ENCODE measurements at regions not wholly inside any gene's neighbourhood (a gene's known extent, or its start where the extent isn't known, plus 50 kb on each side); places are given as distances from the start of the nearest gene placed in this dataset.

DNA sequence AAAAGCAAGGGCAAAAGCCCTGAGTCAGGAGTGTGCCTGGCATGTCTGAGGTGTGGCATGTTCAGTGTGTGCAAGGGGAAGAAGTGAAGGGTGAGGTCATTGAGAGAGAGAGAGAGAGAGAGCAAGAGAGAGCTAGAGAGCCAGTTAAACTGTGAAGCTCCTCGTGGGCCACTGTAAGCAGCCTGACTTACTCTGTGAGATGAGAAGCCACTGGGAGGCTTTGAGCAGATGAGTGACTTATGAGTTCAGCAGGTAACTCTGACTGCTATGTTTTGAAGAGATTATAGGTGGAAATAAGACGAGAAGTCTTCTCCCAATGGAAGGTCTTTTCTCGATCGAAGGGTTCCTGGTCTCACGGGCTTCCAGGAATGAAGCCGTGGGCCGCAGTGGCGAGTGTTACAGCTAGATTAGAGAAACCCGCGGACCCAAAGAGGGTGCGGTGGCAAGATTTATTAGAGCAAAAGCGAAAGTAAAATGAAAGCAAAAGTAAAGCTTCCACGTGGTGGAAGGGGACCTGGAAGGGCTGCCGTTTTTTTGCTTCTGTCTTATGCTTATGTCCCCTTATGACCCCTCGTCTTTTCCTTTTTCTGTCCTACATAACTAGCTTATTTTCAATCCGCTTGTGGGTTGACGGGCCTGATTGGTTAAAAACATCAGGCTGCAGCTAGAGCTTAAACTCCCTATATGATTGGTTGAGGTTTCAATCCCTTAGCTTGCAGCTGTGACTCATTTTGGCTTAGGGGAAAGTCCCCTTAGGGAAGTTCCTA is 323.1 kb upstream of the FAM78B start (continued):
- TF ChIP-seq, protein P1, sequence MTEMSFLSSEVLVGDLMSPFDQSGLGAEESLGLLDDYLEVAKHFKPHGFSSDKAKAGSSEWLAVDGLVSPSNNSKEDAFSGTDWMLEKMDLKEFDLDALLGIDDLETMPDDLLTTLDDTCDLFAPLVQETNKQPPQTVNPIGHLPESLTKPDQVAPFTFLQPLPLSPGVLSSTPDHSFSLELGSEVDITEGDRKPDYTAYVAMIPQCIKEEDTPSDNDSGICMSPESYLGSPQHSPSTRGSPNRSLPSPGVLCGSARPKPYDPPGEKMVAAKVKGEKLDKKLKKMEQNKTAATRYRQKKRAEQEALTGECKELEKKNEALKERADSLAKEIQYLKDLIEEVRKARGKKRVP (CRISPR knock-in tag; IDR thresholded peaks at IDR 0.05): no peak
- TF ChIP-seq POGZ (CRISPR knock-in tag; IDR thresholded peaks at IDR 0.05) (peak; percentile 32), ELF1 (CRISPR knock-in tag; IDR thresholded peaks at IDR 0.05) (0 out of 2 replicates have a peak, but pooled peaks have one; percentile 15), IRF2 (CRISPR knock-in tag; IDR thresholded peaks at IDR 0.05) (peak; percentile 81), ZNF674 (CRISPR knock-in tag; IDR thresholded peaks at IDR 0.05; ENCODE audit: low read depth) (no peak), ATF7 (IDR thresholded peaks at IDR 0.05) (peak; percentile 39; the same call in 1 of the 2 replicates), ATF7 (CRISPR knock-in tag; IDR thresholded peaks at IDR 0.05) (no peak), FOSL1 (CRISPR knock-in tag; IDR thresholded peaks at IDR 0.05; ENCODE audit: borderline replicate concordance) (no peak), MAFK (conservative IDR thresholded peaks at IDR 0.05 in 1 of 2, IDR thresholded peaks at IDR 0.05 in 1 of 2; ENCODE audit: low read length in 2 of 2) (0 out of 4 replicates have a peak, but pooled peaks of 1 of the 2 experiments have one; percentile 12), ZNF382 (CRISPR knock-in tag; IDR thresholded peaks at IDR 0.05; ENCODE audit: borderline replicate concordance) (no peak), ZFX (CRISPR knock-in tag; IDR thresholded peaks at IDR 0.05; ENCODE audit: low read depth) (no peak), MXI1 (IDR thresholded peaks at IDR 0.05; ENCODE audit: borderline replicate concordance, low read depth, low read length) (peak; percentile 52; the same call in 1 of the 3 replicates), SOX6 (IDR thresholded peaks at IDR 0.05) (no peak), SOX6 (CRISPR knock-in tag; IDR thresholded peaks at IDR 0.05) (peak; percentile 16; the same call in 1 of the 2 replicates), ZNF605 (CRISPR knock-in tag; IDR thresholded peaks at IDR 0.05) (peak; percentile 48; the same call in 1 of the 2 replicates), NFYC (CRISPR knock-in tag; IDR thresholded peaks at IDR 0.05) (peak; percentile 65)
- TF ChIP-seq, protein P2, sequence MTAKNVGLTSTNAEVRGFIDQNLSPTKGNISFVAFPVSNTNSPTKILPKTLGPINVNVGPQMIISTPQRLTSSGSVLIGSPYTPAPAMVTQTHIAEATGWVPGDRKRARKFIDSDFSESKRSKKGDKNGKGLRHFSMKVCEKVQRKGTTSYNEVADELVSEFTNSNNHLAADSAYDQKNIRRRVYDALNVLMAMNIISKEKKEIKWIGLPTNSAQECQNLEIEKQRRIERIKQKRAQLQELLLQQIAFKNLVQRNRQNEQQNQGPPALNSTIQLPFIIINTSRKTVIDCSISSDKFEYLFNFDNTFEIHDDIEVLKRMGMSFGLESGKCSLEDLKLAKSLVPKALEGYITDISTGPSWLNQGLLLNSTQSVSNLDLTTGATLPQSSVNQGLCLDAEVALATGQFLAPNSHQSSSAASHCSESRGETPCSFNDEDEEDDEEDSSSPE (CRISPR knock-in tag; IDR thresholded peaks at IDR 0.05): no peak

All from HepG2 (cell line).